ENCODE measurements at regions not wholly inside any gene's neighbourhood (a gene's known extent, or its start where the extent isn't known, plus 50 kb on each side); places are given as distances from the start of the nearest gene placed in this dataset.
"Not testable (repeated sequence)": the region's sequence is repeated elsewhere in the genome, so short reads cannot be mapped to it uniquely, and the experiment has no call there.

- H3K36me3 ChIP-seq (ENCODE audit: control insufficient read depth, insufficient read depth, low read length, severe bottlenecking); H3K4me3 ChIP-seq (ENCODE audit: low read length); H3K9ac ChIP-seq (ENCODE audit: low read length); DNase-seq (ENCODE audit: low read depth); H3K27me3 ChIP-seq (replicated peaks; ENCODE audit: control insufficient read depth, insufficient read depth, low read length); H3K4me1 ChIP-seq (ENCODE audit: control insufficient read depth, insufficient read depth, low read length); H3K9me3 ChIP-seq (ENCODE audit: control insufficient read depth, low read length): not testable (repeated sequence)
These were observed 639.5 kb upstream of the SEMA6D start for GRCh38 chr15:47077846-47078245.

- Histone ChIP-seq H3K36me3 (ENCODE audit: control insufficient read depth, insufficient read depth, low read length, severe bottlenecking) (no peaks in the 10 kb centered on the region), H3K9ac (ENCODE audit: low read length) (no peak overlapping the region), H3K9me3 (ENCODE audit: control insufficient read depth, low read length) (peaks cover 3% of the 10 kb centered on the region), H3K27me3 (replicated peaks; ENCODE audit: control insufficient read depth, insufficient read depth, low read length) (no peaks in the 10 kb centered on the region), H3K4me3 (ENCODE audit: low read length) (no peak overlapping the region), H3K4me1 (ENCODE audit: control insufficient read depth, insufficient read depth, low read length) (no peaks in the 10 kb centered on the region)
- DNase-seq (ENCODE audit: low read depth): no peak
These were observed 621.5 kb upstream of the SEMA6D start for GRCh38 chr15:47095833-47096232.

- H3K9ac ChIP-seq (ENCODE audit: low read length); DNase-seq (ENCODE audit: low read depth); H3K4me1 ChIP-seq (ENCODE audit: control insufficient read depth, insufficient read depth, low read length); H3K4me3 ChIP-seq (ENCODE audit: low read length); H3K9me3 ChIP-seq (ENCODE audit: control insufficient read depth, low read length); H3K27me3 ChIP-seq (replicated peaks; ENCODE audit: control insufficient read depth, insufficient read depth, low read length); H3K36me3 ChIP-seq (ENCODE audit: control insufficient read depth, insufficient read depth, low read length, severe bottlenecking): not testable (repeated sequence)
These were observed 618.8 kb upstream of the SEMA6D start for GRCh38 chr15:47098526-47098925.

- not testable (repeated sequence) for DNase-seq (ENCODE audit: low read depth); H3K9ac ChIP-seq (ENCODE audit: low read length); H3K27me3 ChIP-seq (replicated peaks; ENCODE audit: control insufficient read depth, insufficient read depth, low read length); H3K4me1 ChIP-seq (ENCODE audit: control insufficient read depth, insufficient read depth, low read length); H3K4me3 ChIP-seq (ENCODE audit: low read length); H3K36me3 ChIP-seq (ENCODE audit: control insufficient read depth, insufficient read depth, low read length, severe bottlenecking); H3K9me3 ChIP-seq (ENCODE audit: control insufficient read depth, low read length)
These were observed 617.5 kb upstream of the SEMA6D start for GRCh38 chr15:47099801-47100200.

- not testable (repeated sequence) for DNase-seq (ENCODE audit: low read depth); H3K36me3 ChIP-seq (ENCODE audit: control insufficient read depth, insufficient read depth, low read length, severe bottlenecking); H3K4me3 ChIP-seq (ENCODE audit: low read length); H3K9me3 ChIP-seq (ENCODE audit: control insufficient read depth, low read length); H3K9ac ChIP-seq (ENCODE audit: low read length); H3K27me3 ChIP-seq (replicated peaks; ENCODE audit: control insufficient read depth, insufficient read depth, low read length); H3K4me1 ChIP-seq (ENCODE audit: control insufficient read depth, insufficient read depth, low read length)
These were observed 608.5 kb upstream of the SEMA6D start for GRCh38 chr15:47108800-47109199.

GRCh38 chr15:47116698-47117097 is 600.6 kb upstream of the SEMA6D start:
- no peaks in the 10 kb centered on the region for H3K27me3 ChIP-seq (replicated peaks; ENCODE audit: control insufficient read depth, insufficient read depth, low read length)
- no peak for DNase-seq (ENCODE audit: low read depth)
- H3K36me3 ChIP-seq (ENCODE audit: control insufficient read depth, insufficient read depth, low read length, severe bottlenecking): no peaks in the 10 kb centered on the region
- H3K9me3 ChIP-seq (ENCODE audit: control insufficient read depth, low read length): peaks cover 17% of the 10 kb centered on the region
- no peak overlapping the region for H3K9ac ChIP-seq (ENCODE audit: low read length)
- no peak overlapping the region for H3K4me3 ChIP-seq (ENCODE audit: low read length)
- H3K4me1 ChIP-seq (ENCODE audit: control insufficient read depth, insufficient read depth, low read length): no peaks in the 10 kb centered on the region

- H3K4me3 ChIP-seq (ENCODE audit: low read length): no peak overlapping the region
- H3K27me3 ChIP-seq (replicated peaks; ENCODE audit: control insufficient read depth, insufficient read depth, low read length): no peaks in the 10 kb centered on the region
- no peak for DNase-seq (ENCODE audit: low read depth)
- no peaks in the 10 kb centered on the region for H3K36me3 ChIP-seq (ENCODE audit: control insufficient read depth, insufficient read depth, low read length, severe bottlenecking)
- no peak overlapping the region for H3K9ac ChIP-seq (ENCODE audit: low read length)
- peaks cover 17% of the 10 kb centered on the region for H3K9me3 ChIP-seq (ENCODE audit: control insufficient read depth, low read length)
- no peaks in the 10 kb centered on the region for H3K4me1 ChIP-seq (ENCODE audit: control insufficient read depth, insufficient read depth, low read length)
These were observed 598.0 kb upstream of the SEMA6D start for GRCh38 chr15:47119349-47119748.

GRCh38 chr15:47124430-47125102 is 592.7 kb upstream of the SEMA6D start:
- Histone ChIP-seq H3K4me3 (ENCODE audit: low read length) (no peak overlapping the region), H3K4me1 (ENCODE audit: control insufficient read depth, insufficient read depth, low read length) (no peaks in the 10 kb centered on the region), H3K27me3 (replicated peaks; ENCODE audit: control insufficient read depth, insufficient read depth, low read length) (no peaks in the 10 kb centered on the region), H3K9ac (ENCODE audit: low read length) (no peak overlapping the region), H3K36me3 (ENCODE audit: control insufficient read depth, insufficient read depth, low read length, severe bottlenecking) (no peaks in the 10 kb centered on the region), H3K9me3 (ENCODE audit: control insufficient read depth, low read length) (peaks cover 27% of the 10 kb centered on the region)
- DNase-seq (ENCODE audit: low read depth): no peak

GRCh38 chr15:47129033-47129432 is 588.3 kb upstream of the SEMA6D start:
- DNase-seq (ENCODE audit: low read depth): no peak
- H3K36me3 ChIP-seq (ENCODE audit: control insufficient read depth, insufficient read depth, low read length, severe bottlenecking): no peaks in the 10 kb centered on the region
- H3K27me3 ChIP-seq (replicated peaks; ENCODE audit: control insufficient read depth, insufficient read depth, low read length): no peaks in the 10 kb centered on the region

GRCh38 chr15:47131450-47131849 is 585.9 kb upstream of the SEMA6D start:
- DNase-seq (ENCODE audit: low read depth); H3K36me3 ChIP-seq (ENCODE audit: control insufficient read depth, insufficient read depth, low read length, severe bottlenecking); H3K27me3 ChIP-seq (replicated peaks; ENCODE audit: control insufficient read depth, insufficient read depth, low read length); H3K9ac ChIP-seq (ENCODE audit: low read length); H3K4me3 ChIP-seq (ENCODE audit: low read length); H3K4me1 ChIP-seq (ENCODE audit: control insufficient read depth, insufficient read depth, low read length): not testable (repeated sequence)
- H3K9me3 ChIP-seq (ENCODE audit: control insufficient read depth, low read length): peaks cover 10% of the 10 kb centered on the region

More at GRCh38 chr15:47129033-47129432, 588.3 kb upstream of the SEMA6D start:
- Histone ChIP-seq H3K4me1 (ENCODE audit: control insufficient read depth, insufficient read depth, low read length) (no peaks in the 10 kb centered on the region), H3K9ac (ENCODE audit: low read length) (no peak overlapping the region), H3K4me3 (ENCODE audit: low read length) (no peak overlapping the region), H3K9me3 (ENCODE audit: control insufficient read depth, low read length) (peaks cover 10% of the 10 kb centered on the region)

GRCh38 chr15:47135267-47135666 is 582.0 kb upstream of the SEMA6D start:
- H3K9ac ChIP-seq (ENCODE audit: low read length): no peak overlapping the region
- no peak for DNase-seq (ENCODE audit: low read depth)
- no peaks in the 10 kb centered on the region for H3K9me3 ChIP-seq (ENCODE audit: control insufficient read depth, low read length)
- H3K36me3 ChIP-seq (ENCODE audit: control insufficient read depth, insufficient read depth, low read length, severe bottlenecking): no peaks in the 10 kb centered on the region
- H3K27me3 ChIP-seq (replicated peaks; ENCODE audit: control insufficient read depth, insufficient read depth, low read length): no peaks in the 10 kb centered on the region
- H3K4me1 ChIP-seq (ENCODE audit: control insufficient read depth, insufficient read depth, low read length): no peaks in the 10 kb centered on the region
- no peak overlapping the region for H3K4me3 ChIP-seq (ENCODE audit: low read length)

- no peak overlapping the region for H3K4me3 ChIP-seq (ENCODE audit: low read length)
- H3K4me1 ChIP-seq (ENCODE audit: control insufficient read depth, insufficient read depth, low read length): no peaks in the 10 kb centered on the region
- H3K9me3 ChIP-seq (ENCODE audit: control insufficient read depth, low read length): no peaks in the 10 kb centered on the region
- no peaks in the 10 kb centered on the region for H3K27me3 ChIP-seq (replicated peaks; ENCODE audit: control insufficient read depth, insufficient read depth, low read length)
- H3K36me3 ChIP-seq (ENCODE audit: control insufficient read depth, insufficient read depth, low read length, severe bottlenecking): no peaks in the 10 kb centered on the region
- no peak overlapping the region for H3K9ac ChIP-seq (ENCODE audit: low read length)
- DNase-seq (ENCODE audit: low read depth): no peak
These were observed 581.1 kb upstream of the SEMA6D start for GRCh38 chr15:47136236-47136635.

Data from adipocyte (in vitro differentiated cells).